ENCODE measurements at regions not wholly inside any gene's neighbourhood (a gene's known extent, or its start where the extent isn't known, plus 50 kb on each side); places are given as distances from the start of the nearest gene placed in this dataset.

DNA sequence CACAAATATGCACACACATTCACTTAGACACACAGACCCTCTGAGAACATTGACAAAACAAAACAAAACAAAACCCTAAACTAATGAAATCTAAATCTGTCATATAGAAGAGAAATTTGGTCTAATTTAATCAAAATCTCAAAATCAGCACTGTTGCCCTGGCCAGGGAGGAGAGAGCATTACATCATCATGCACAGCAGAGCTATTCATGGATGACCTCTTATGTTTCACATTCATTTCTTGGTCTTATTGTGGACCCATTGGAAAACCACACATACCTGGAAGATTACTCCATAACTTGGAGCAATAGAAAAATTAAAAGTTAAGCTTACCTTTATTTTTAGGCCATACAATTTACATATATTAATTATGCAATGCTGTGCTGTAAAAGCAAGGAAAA, 1223.6 kb upstream of the GJE1 start:
- no peak for DNase-seq (ENCODE audit: low read depth)

GRCh38 chr6:140908505-140908904, 1224.2 kb upstream of the GJE1 start:
- no peak for DNase-seq (ENCODE audit: low read depth)

DNA sequence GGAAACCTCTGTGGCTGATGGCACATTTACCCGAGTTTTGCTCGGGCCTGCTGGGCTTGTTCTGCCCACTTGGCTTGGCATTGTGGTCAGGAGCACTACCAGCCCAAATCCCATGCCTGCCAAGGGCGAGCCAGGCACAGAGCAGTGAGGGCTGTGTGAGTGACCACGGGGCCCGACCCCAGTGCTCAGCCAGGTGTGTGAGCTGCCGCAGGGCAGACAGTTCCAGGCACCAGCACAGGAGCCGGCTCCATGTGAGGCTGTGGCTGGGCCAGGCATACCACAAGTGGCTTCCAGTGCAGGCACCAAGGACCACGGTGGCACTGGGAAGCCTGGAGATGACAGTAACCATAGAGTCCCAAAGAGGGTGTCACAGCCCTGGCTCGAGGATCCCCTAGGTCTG, 1225.5 kb upstream of the GJE1 start:
- no peak for DNase-seq (ENCODE audit: low read depth)

GRCh38 chr6:140905724-140906123, 1227.0 kb upstream of the GJE1 start:
- DNase-seq (ENCODE audit: low read depth) = no peak

- DNase-seq (ENCODE audit: low read depth) = no peak
Observed at GRCh38 chr6:140905050-140905449, 1227.7 kb upstream of the GJE1 start.

- no peak for DNase-seq (ENCODE audit: low read depth)
Observed at GRCh38 chr6:140897804-140898573, 1234.7 kb upstream of the GJE1 start.

GRCh38 chr6:140897349-140897748, 1235.4 kb upstream of the GJE1 start:
- DNase-seq (ENCODE audit: low read depth) = no peak

DNA sequence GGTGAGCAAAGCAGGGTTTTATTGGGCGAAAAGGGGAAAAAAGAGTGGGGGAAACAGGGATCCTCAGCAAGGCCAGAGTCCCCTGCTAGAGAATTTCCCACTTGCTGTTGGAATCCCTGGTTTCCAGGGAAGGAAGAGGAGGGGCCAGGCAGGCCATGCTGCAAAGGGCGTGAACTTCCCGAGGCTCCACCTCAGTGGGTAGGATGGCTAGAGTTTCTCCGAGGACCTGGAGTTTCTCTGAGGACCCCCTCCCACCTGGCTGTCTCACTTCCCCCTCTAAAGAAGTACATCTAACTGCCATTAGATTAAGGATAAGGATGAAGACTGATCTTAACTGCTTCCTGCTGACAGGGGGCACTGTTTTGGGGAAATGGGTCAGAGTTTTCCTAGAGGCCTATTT, 1239.3 kb upstream of the GJE1 start:
- DNase-seq (ENCODE audit: low read depth) = no peak

- no peak for DNase-seq (ENCODE audit: low read depth)
Observed at GRCh38 chr6:140879946-140880345, 1252.8 kb upstream of the GJE1 start.

DNA sequence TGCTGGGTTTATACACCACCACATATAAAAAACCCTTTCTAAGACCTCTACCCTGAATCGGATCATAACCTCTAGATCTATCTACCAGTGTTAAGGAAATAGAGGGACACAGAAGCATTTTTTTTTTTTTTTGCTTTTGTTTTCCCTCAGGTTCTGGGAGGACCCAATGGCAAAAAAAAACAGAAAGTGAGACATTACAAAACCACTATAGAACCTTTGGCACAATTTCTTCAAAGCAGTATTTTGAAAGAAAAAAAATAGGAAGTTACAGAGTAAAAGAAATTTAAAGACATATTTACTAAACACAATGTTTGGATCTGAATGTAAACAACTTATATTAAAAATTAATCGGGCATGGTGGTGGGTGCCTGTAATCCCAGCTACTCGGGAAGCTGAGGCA, 1258.7 kb upstream of the GJE1 start:
- DNase-seq (ENCODE audit: low read depth) = no peak

DNA sequence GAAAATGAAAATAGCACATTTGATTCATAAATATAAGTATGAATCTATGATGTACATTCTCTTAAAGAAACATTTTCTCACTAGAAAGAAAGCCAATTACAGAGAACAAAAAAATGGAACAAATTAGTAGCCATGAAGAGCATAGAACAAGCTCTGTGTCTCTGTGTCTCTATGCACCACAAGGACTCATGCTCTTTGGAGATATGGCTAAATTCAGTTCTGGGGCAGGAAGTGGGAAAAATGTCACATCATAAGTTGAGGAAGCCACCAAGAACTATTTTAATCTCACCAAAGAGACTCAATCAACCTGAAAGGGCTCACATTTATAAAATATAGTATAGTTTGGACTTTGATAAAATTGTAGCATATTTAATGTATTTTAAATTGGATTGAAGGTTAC, 1259.8 kb upstream of the GJE1 start:
- no peak for DNase-seq (ENCODE audit: low read depth)

DNA sequence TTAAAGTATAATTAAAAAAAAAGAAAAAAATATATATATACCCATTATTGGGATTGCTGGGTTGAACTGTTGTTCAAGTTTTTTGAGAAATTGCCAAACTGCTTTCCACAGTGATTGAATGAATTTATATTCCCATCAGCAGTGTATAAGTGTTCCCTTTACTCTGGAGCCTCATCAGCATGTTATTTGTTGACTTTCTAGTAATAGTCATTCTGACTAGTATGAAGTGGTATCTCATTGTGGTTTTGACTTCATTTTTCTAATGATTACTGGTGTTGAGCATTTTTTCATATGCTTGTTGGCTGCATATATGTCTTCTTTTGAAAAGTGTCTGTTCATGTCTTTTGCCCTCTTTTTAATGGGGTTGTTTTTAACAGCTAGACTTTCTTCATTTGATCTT, 1260.8 kb upstream of the GJE1 start:
- DNase-seq (ENCODE audit: low read depth) = no peak

DNA sequence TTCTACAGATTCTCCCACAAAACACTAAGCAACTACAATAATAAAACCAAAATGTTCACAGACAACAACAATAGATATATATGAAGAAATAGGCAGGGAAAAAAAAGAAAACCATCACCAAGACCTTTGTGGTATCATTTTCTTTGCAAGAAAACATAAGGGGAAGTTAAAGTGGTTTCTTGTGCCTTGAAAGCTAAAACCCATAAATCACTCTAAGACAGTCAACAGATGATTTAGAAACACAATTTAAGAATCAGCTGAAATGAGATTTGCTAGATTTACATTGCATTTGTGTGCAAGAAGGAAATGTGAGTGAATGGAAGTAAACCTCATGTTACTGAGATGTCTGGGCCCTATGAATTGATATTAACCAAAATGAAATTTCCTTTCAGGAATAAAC, 1265.4 kb upstream of the GJE1 start:
- no peak for DNase-seq (ENCODE audit: low read depth)

DNA sequence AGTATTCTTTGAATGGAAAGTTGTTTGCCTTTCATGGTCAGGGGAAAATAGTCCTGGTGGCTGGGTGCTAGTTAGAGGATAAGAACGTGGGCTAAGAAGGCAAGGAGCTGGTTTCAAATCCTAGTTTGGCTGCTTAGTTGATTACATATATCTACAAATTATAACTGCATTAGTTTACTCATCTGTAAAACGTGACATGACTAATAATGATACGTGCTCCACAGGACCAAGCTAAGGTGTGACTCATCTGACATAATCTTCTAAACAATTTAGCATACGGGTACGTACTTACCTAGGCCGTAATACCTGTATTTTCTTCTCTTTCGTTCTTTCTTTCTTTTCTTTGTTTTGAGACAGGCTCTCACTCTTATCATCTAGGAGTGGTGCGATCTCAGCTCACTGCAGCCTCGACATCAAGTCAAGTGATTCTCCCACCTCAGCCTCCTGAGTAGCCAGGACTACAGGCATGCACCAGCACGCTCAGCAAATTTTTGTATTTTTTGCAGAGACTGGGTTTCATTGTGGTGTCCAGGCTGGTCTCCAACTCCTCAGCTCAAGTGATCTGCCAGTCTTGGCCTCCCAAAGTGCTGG, 1274.2 kb upstream of the GJE1 start:
- DNase-seq (ENCODE audit: low read depth) = no peak

DNA sequence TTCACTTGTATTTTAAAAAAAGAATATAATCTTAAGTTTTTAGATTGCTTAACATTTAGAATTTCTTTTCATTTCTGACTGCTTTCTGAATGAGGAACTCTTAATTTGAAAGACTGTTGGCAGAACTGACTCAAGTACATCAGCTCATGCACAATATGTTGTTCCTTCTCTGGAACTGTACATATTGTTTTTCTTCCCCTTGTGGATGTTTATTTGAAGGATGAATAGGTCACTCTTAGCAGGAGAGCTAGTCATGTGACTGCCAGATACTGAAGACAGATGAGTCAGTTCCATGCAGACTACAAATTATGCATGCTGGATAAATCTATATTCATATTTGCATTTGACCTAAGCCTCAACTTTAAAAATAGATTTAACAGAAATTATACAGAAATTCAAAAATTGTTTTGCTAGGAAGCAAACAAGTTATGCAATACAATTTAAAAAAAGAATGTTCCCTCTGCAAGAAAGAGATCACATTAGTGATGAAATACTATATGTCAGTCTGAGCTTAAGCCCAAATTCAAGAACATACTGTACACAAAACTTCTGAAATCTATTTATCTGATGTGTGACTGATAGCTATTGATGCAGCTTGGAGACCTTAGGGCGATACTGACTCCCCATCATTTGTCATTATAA, 1274.9 kb upstream of the GJE1 start:
- DNase-seq (ENCODE audit: low read depth) = peak; percentile 57

DNA sequence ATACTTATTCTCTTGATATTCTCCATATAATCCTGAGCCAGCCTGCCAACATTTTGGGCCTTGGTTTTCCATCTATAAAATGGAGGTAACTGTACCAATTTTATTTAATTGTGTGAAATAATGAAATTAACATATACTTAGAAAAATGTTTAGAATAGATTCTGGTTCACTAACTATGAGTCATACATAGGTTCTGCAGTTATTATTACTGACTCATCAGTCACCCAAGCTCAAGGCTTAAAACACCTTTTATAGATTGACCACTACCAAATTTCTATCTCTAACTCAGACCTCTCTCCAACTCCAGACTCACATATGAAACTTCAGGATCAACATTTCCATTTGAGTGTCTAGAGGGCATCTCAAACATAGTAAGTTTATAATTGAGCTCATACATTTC, 1277.2 kb upstream of the GJE1 start:
- no peak for DNase-seq (ENCODE audit: low read depth)

DNA sequence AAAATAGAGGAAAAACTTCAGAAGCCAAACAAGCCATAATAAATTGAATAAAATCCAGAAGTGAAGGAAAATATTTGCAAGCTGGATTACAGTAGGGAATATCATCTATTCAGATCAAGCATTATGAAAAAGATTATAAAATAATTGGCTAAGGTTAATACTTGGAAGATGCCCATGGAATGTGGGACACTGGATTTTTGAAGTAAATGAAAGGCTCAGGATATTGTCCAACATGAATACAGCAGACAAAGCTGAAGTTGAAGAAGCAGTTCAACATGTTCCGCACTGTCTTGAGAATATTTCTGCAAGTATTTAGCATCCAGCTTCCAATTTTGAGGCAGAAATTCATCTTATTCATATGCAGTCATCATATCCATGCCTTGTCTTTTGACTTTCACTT, 1278.4 kb upstream of the GJE1 start:
- DNase-seq (ENCODE audit: low read depth) = peak; percentile 89

DNA sequence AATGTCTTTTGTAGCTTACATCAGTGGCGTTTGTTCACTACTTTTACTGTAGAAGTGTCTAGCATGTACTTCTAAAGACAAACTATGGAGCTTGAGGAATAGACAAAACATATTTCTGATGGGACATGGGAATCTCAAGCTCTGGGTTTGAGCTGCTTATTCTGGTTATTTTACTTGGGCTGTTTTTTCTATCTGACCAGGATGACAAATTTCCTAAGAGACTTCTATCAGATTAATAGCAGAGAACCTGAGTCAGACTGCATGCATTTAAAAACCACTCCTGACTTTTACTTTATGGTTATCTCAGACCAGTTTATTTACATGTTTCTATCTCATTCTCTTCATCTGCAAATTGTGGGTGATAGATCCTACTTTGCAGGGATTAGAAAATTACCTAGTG, 1282.3 kb upstream of the GJE1 start:
- no peak for DNase-seq (ENCODE audit: low read depth)

DNA sequence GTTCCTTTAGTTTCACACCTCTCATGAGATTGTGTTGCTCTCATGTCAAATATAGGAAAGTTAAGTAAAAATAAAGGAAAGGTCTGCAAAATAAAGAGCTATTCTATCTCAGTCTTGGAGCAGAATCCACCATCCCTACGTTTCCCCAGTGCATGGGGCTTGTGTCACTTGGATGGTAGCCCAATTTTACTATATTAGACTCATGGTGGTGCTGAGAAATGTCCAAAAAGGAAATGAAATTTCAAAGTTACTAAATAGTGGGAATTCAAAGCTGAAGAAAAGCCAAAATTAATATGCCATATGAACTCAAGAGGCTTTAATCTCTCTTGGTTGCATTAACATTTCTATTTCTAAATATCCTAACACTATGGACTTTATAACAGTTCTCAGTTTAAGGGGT, 1283.3 kb upstream of the GJE1 start:
- DNase-seq (ENCODE audit: low read depth) = no peak

- DNase-seq (ENCODE audit: low read depth) = no peak
Observed at GRCh38 chr6:140847262-140847645, 1285.5 kb upstream of the GJE1 start.

DNA sequence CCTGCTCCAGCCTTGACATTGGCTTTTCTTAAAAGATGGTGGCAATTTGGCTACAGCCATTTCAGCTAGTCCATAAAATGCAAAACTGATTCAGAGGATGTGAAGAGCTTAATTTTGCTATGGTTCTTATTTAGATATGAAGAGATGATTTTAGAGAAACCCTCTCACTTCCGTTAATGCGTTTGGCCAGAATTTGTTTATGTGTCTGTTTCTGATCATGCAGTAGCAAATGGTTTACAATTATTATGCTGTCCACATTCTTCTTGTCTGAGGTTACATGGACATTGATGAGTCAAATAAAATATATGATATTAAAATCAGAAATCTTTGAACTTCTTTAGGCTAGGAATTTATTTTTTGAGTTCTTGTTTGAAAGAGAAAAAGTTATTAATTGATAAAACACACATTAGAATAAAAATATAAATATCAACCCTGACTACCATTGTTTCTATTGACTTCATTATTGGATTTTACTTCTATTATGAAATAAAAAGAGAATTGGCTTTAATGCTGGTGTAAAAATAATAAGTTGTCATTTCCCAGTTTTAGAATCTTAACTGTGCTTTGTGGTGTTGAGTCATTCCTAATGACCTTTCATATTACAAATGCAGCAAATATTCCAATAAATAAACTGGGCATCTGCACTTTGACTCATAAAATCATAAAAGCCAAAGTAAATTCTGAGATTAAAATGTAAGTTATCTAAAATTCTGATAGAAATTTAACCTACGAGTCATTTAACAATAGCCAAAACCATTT, 1286.0 kb upstream of the GJE1 start:
- DNase-seq (ENCODE audit: low read depth) = no peak

GRCh38 chr6:140845701-140846100, 1287.0 kb upstream of the GJE1 start:
- DNase-seq (ENCODE audit: low read depth) = no peak

DNA sequence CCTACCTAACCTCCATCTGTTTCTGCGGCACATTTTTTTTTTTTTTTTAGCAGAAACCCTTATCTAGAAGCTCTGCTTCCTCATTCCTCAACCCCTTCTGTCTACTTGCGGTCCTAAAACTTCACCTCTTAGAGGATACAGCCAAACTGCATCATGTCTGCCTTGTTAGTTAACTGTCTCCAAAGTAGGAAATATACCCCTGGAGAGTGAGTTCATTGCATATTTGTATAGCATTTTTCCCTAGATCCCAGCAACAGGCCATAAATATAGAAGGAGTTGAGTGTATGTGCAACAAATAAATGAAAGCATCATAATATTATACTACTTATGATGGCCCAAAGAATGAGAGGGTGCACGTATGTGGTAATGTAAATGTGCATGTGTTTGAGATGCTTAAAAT, 1288.6 kb upstream of the GJE1 start:
- no peak for DNase-seq (ENCODE audit: low read depth)

Measured in forelimb muscle (tissue), 1 donor.